ENCODE measurements at regions not wholly inside any gene's neighbourhood (a gene's known extent, or its start where the extent isn't known, plus 50 kb on each side); places are given as distances from the start of the nearest gene placed in this dataset.

DNA sequence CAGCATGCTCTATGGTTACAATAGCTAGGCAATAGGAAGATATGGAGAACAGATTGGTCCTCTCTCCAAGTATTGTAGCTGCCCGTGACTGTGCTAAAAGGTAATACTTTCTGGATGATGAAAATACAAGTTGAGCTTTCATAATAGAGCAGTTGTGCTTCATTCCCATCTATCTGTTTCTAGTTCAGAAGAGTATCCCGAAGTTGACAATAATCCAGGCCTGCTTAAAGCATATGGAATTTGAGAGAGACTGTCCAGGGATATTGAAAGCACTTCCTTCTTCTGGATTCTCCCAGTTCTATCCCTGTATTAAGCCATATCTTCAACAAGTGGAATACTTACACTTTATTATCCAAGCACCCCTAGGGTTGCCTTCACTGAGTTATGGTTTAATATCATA lies 350.4 kb downstream of the EFNA5 start:
- no peak for TF ChIP-seq GATA3 (IDR thresholded peaks at IDR 0.05; ENCODE audit: low read depth, low read length)
- TF ChIP-seq GATA2 (IDR thresholded peaks at IDR 0.05; ENCODE audit: low read depth, low read length) = no peak
